Neural cell (in vitro differentiated cells): ENCODE measurements at regions not wholly inside any gene's neighbourhood (a gene's known extent, or its start where the extent isn't known, plus 50 kb on each side); places are given as distances from the start of the nearest gene placed in this dataset.

Source experiments
- H2AFZ ChIP-seq: fragments of 200-600, 300-800 bp; sonication (generic), shearing (Covaris generic); 2 replicates; pipeline ENCODE4 v1.6.0; 2014; ENCODE audit warnings: low read depth, mild to moderate bottlenecking, antibody characterized with exemption, low read length, moderate library complexity
- H3F3A ChIP-seq: fragments of 200-600 bp; shearing (Covaris generic); 2 replicates; pipeline ENCODE4 v1.6.1; 2016; ENCODE audit warnings: mild to moderate bottlenecking, moderate library complexity, mixed read lengths, antibody characterized with exemption, low read length; ENCODE audit not compliant: insufficient read depth, poor library complexity, severe bottlenecking
- H3K27ac ChIP-seq: fragments of 200-600, 300-800 bp; sonication (generic), shearing (Covaris generic); 2 replicates; pipeline ENCODE4 v1.5.1; 2014; ENCODE audit warnings: mild to moderate bottlenecking, low read length, moderate library complexity
- H3K27me3 ChIP-seq: fragments of 300-800, 200-600 bp; sonication (generic), shearing (Covaris generic); 2 replicates; pipeline ENCODE4 v1.6.0; 2014; ENCODE audit warnings: mild to moderate bottlenecking, low read depth, low read length, moderate library complexity; ENCODE audit not compliant: insufficient read depth
- H3K36me3 ChIP-seq: fragments of 300-800, 200-600 bp; sonication (generic), shearing (Covaris generic); 2 replicates; pipeline ENCODE4 v1.5.1; 2014; ENCODE audit warnings: mild to moderate bottlenecking, antibody characterized with exemption, low read length, moderate library complexity; ENCODE audit not compliant: insufficient read depth
- H3K4me2 ChIP-seq: fragments of 300-800, 200-600 bp; sonication (generic), shearing (Covaris generic); 2 replicates; pipeline ENCODE4 v1.6.0; 2014; ENCODE audit warnings: mild to moderate bottlenecking, low read length
- H3K4me3 ChIP-seq: fragments of 300-800, 200-600 bp; sonication (generic), shearing (Covaris generic); 2 replicates; pipeline ENCODE4 v1.5.1; 2014; ENCODE audit warnings: mild to moderate bottlenecking, low read length, moderate library complexity
- H3K79me2 ChIP-seq: fragments of 200-600 bp; shearing (Covaris generic); replicated peaks from 2 replicates; pipeline ENCODE4 v1.6.0; 2014; ENCODE audit warnings: mild to moderate bottlenecking, low read length, moderate library complexity; ENCODE audit not compliant: insufficient read depth
- H3K9ac ChIP-seq: fragments of 300-800, 200-600 bp; sonication (generic), shearing (Covaris generic); 2 replicates; pipeline ENCODE4 v1.6.1; 2016; ENCODE audit warnings: mild to moderate bottlenecking, low read length, mixed read lengths
- H3K9me2 ChIP-seq: fragments of 200-600 bp; shearing (Covaris generic); 2 replicates; pipeline ENCODE4 v1.6.1; 2016; ENCODE audit warnings: mild to moderate bottlenecking, low read length, mixed read lengths; ENCODE audit not compliant: insufficient read depth
- H3K9me3 ChIP-seq: fragments of 200-600, 300-800 bp; sonication (generic), shearing (Covaris generic); 2 replicates; pipeline ENCODE4 v1.6.1; 2016; ENCODE audit warnings: mild to moderate bottlenecking, mixed run types, low read length, moderate library complexity, mixed read lengths
- H4K20me1 ChIP-seq: fragments of 200-600 bp; shearing (Covaris generic); 2 replicates; pipeline ENCODE4 v1.6.1; 2016; ENCODE audit warnings: mild to moderate bottlenecking, mixed run types; ENCODE audit not compliant: insufficient read depth
- CTCF ChIP-seq: fragments of 450-650 bp; IDR thresholded peaks from 2 replicates; pipeline ENCODE4 v1.5.1; 2014; ENCODE audit warnings: antibody characterized with exemption, mild to moderate bottlenecking, moderate library complexity; ENCODE audit not compliant: poor library complexity, severe bottlenecking
- EP300 ChIP-seq: fragments of 450-650 bp; conservative IDR thresholded peaks from 2 replicates; pipeline ENCODE4 v1.6.1; 2014; ENCODE audit warnings: antibody characterized with exemption, mild to moderate bottlenecking, moderate library complexity; ENCODE audit not compliant: poor library complexity, severe bottlenecking
- EZH2 ChIP-seq: fragments of 200-600, 300-800 bp; shearing (Covaris generic), sonication (generic); IDR thresholded peaks from 2 replicates; pipeline ENCODE4 v1.6.1; 2014; ENCODE audit warnings: antibody characterized with exemption, low read length, borderline replicate concordance, mild to moderate bottlenecking; ENCODE audit not compliant: insufficient read depth, poor library complexity, severe bottlenecking
- MXI1 ChIP-seq: fragments of 450-650 bp; conservative IDR thresholded peaks from 2 replicates; pipeline ENCODE4 v1.6.1; 2014; ENCODE audit warnings: antibody characterized with exemption, mild to moderate bottlenecking; ENCODE audit not compliant: poor library complexity, severe bottlenecking
- POLR2AphosphoS5 ChIP-seq: IDR thresholded peaks from 2 replicates; pipeline ENCODE4 v1.6.1; 2012
- RAD21 ChIP-seq: fragments of 450-650 bp; conservative IDR thresholded peaks from 2 replicates; pipeline ENCODE4 v1.6.1; 2014; ENCODE audit warnings: antibody characterized with exemption, mild to moderate bottlenecking, moderate library complexity
- REST ChIP-seq: IDR thresholded peaks from 2 replicates; pipeline ENCODE4 v1.6.1; 2012; ENCODE audit warnings: borderline replicate concordance
- SMC3 ChIP-seq: fragments of 450-650 bp; conservative IDR thresholded peaks from 2 replicates; pipeline ENCODE4 v1.6.1; 2014; ENCODE audit warnings: antibody characterized with exemption, mild to moderate bottlenecking, moderate library complexity; ENCODE audit not compliant: poor library complexity
- TAF1 ChIP-seq: IDR thresholded peaks from 2 replicates; pipeline ENCODE4 v1.6.1; 2012; ENCODE audit warnings: low read depth

GRCh38 chr18:65995206-65995605, 244.4 kb downstream of the CDH7 start:
- Histone ChIP-seq H3F3A (no peaks in the 10 kb centered on the region), H3K4me2 (no peak overlapping the region), H3K9ac (no peak overlapping the region), H3K36me3 (no peaks in the 10 kb centered on the region), H2AFZ (no peak overlapping the region), H3K79me2 (no peaks in the 10 kb centered on the region), H3K9me3 (no peaks in the 10 kb centered on the region), H3K27ac (no peak overlapping the region), H3K9me2 (no peaks in the 10 kb centered on the region), H3K27me3 (no peaks in the 10 kb centered on the region), H4K20me1 (no peaks in the 10 kb centered on the region), H3K4me3 (no peak overlapping the region)
- TF ChIP-seq MXI1: no peak
- no peak for TF ChIP-seq POLR2AphosphoS5

GRCh38 chr18:65994302-65994701, 243.5 kb downstream of the CDH7 start:
- no peak overlapping the region for H3K4me2 ChIP-seq
- H4K20me1 ChIP-seq: no peaks in the 10 kb centered on the region
- H3K4me3 ChIP-seq: no peak overlapping the region
- no peaks in the 10 kb centered on the region for H3K9me3 ChIP-seq
- no peak overlapping the region for H3K9ac ChIP-seq
- H3F3A ChIP-seq: no peaks in the 10 kb centered on the region
- H3K27ac ChIP-seq: no peak overlapping the region
- no peak overlapping the region for H2AFZ ChIP-seq
- H3K9me2 ChIP-seq: no peaks in the 10 kb centered on the region
- H3K79me2 ChIP-seq: no peaks in the 10 kb centered on the region
- TF ChIP-seq REST: no peak
- no peak for TF ChIP-seq EZH2
- no peak for TF ChIP-seq CTCF
- TF ChIP-seq RAD21: no peak
- TF ChIP-seq EP300: no peak
- no peak for TF ChIP-seq SMC3
- no peak for TF ChIP-seq POLR2AphosphoS5
- no peak for TF ChIP-seq TAF1
- TF ChIP-seq MXI1: no peak
- no peaks in the 10 kb centered on the region for H3K36me3 ChIP-seq
- H3K27me3 ChIP-seq: no peaks in the 10 kb centered on the region

GRCh38 chr18:65990944-65991708, 240.3 kb downstream of the CDH7 start:
- H3K9ac ChIP-seq: no peak overlapping the region
- no peak for TF ChIP-seq CTCF
- no peak for TF ChIP-seq SMC3
- no peak for TF ChIP-seq MXI1
- TF ChIP-seq EP300: no peak
- TF ChIP-seq EZH2: no peak
- H3K27ac ChIP-seq: no peak overlapping the region
- no peaks in the 10 kb centered on the region for H4K20me1 ChIP-seq
- no peak overlapping the region for H3K4me2 ChIP-seq
- no peaks in the 10 kb centered on the region for H3K79me2 ChIP-seq
- H3F3A ChIP-seq: no peaks in the 10 kb centered on the region
- no peaks in the 10 kb centered on the region for H3K36me3 ChIP-seq
- H2AFZ ChIP-seq: no peak overlapping the region
- no peaks in the 10 kb centered on the region for H3K27me3 ChIP-seq
- H3K9me2 ChIP-seq: no peaks in the 10 kb centered on the region
- no peak overlapping the region for H3K4me3 ChIP-seq
- no peaks in the 10 kb centered on the region for H3K9me3 ChIP-seq
